ENCODE measurements at regions not wholly inside any gene's neighbourhood (a gene's known extent, or its start where the extent isn't known, plus 50 kb on each side); places are given as distances from the start of the nearest gene placed in this dataset.
"Not testable (repeated sequence)": the region's sequence is repeated elsewhere in the genome, so short reads cannot be mapped to it uniquely, and the experiment has no call there.

DNA sequence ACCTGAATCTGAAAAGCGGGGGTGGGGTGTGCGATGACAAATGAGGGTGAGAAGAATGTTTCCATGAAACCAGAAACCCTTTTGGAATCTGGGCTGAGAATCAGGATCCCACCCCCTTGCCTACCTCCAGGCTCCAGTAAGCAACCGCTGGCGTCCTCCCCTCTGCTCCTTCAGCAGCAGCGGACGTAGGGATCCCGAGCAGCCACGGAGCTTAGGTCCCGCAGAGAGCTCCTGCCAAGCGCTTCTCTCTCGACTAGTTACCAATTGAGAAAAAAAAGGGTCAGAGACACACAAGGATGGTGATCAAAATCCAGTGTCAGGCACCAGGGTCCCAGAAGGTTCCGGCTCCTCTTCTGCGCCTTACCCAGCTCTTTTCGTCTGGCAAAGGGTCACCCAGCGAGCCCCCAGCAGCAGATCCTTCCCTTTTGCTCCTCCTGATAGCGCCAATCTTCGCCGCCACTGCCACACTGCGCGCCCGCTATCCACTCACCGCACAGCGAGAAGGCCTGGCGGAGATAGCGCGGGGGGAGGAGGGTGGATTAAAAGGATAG, 733.5 kb downstream of the ZWINT start:
- Histone ChIP-seq H3K9ac (ENCODE audit: low read length in 3 of 3) (peak overlapping the region in 1 of 3 donors; percentile 49), H3K4me3 (ENCODE audit: low read length in 3 of 3) (peak overlapping the region in 2 of 3 donors; percentile 41 to 68), H3K36me3 (ENCODE audit: control insufficient read depth in 2 of 3, insufficient read depth in 3 of 3, low read length in 3 of 3) (no peaks in the 10 kb centered on the region), H3K27ac (ENCODE audit: low read depth in 2 of 2, low read length in 2 of 2) (no peak overlapping the region), H3K4me1 (ENCODE audit: control insufficient read depth in 2 of 3, insufficient read depth in 2 of 3, low read depth in 1 of 3, low read length in 3 of 3) (peaks cover 0 to 5% (median 0%) of the 10 kb centered on the region in 3 donors), H3K9me3 (ENCODE audit: control insufficient read depth in 2 of 3, insufficient read depth in 1 of 3, low read length in 3 of 3) (no peaks in the 10 kb centered on the region), H3K27me3 (ENCODE audit: control insufficient read depth, insufficient read depth, low read length) (no peaks in the 10 kb centered on the region)
- DNase-seq (peak; percentile 50 to 78 (median 66)), FAIRE-seq (no peak)
- intact Hi-C loops (cut with DNase I), result no loop called here
- TF ChIP-seq, protein P1, sequence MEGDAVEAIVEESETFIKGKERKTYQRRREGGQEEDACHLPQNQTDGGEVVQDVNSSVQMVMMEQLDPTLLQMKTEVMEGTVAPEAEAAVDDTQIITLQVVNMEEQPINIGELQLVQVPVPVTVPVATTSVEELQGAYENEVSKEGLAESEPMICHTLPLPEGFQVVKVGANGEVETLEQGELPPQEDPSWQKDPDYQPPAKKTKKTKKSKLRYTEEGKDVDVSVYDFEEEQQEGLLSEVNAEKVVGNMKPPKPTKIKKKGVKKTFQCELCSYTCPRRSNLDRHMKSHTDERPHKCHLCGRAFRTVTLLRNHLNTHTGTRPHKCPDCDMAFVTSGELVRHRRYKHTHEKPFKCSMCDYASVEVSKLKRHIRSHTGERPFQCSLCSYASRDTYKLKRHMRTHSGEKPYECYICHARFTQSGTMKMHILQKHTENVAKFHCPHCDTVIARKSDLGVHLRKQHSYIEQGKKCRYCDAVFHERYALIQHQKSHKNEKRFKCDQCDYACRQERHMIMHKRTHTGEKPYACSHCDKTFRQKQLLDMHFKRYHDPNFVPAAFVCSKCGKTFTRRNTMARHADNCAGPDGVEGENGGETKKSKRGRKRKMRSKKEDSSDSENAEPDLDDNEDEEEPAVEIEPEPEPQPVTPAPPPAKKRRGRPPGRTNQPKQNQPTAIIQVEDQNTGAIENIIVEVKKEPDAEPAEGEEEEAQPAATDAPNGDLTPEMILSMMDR (IDR thresholded peaks at IDR 0.05; ENCODE audit: borderline replicate concordance, extremely low read depth, insufficient read depth), result no peak

DNA sequence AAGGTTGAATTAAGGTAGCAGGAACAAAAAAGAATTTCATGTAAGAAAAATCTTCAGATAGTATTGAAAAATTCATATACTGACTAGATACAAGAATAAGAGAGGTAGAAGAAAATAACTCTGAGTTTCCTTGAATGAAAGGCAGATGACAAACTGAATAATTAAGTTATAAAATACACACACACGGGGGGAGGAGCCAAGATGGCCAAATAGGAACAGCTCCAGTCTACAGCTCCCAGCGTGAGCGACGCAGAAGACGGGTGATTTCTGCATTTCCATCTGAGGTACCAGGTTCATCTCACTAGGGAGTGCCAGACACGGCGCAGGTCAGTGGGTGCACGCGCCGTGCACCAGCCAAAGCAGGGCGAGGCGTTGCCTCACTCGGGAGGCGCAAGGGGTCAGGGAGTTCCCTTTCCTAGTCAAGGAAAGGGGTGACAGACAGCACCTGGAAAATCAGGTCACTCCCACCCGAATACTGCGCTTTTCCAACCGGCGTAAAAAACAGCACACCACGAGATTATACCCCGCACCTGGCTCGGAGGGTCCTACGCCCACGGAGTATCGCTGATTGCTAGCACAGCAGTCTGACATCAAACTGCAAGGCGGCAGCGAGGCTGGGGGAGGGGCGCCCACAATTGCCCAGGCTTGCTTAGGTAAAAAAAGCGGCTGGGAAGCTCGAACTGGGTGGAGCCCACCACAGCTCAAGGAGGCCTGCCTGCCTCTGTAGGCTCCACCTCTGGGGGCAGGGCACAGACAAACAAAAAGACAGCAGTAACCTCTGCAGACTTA, 759.2 kb downstream of the ZWINT start:
- H3K36me3 ChIP-seq (ENCODE audit: control insufficient read depth in 2 of 3, insufficient read depth in 3 of 3, low read length in 3 of 3); FAIRE-seq; H3K9ac ChIP-seq (ENCODE audit: low read length in 3 of 3); H3K27ac ChIP-seq (ENCODE audit: low read depth in 2 of 2, low read length in 2 of 2); H3K27me3 ChIP-seq (ENCODE audit: control insufficient read depth, insufficient read depth, low read length); intact Hi-C loops (cut with DNase I); H3K9me3 ChIP-seq (ENCODE audit: control insufficient read depth in 2 of 3, insufficient read depth in 1 of 3, low read length in 3 of 3); H3K4me1 ChIP-seq (ENCODE audit: control insufficient read depth in 2 of 3, insufficient read depth in 2 of 3, low read depth in 1 of 3, low read length in 3 of 3): not testable (repeated sequence)
- H3K4me3 ChIP-seq (ENCODE audit: low read length in 3 of 3), result peak overlapping the region in 1 of 3 donors; percentile 39
- peak in 1 of 5 donors; percentile 36 for DNase-seq

DNA sequence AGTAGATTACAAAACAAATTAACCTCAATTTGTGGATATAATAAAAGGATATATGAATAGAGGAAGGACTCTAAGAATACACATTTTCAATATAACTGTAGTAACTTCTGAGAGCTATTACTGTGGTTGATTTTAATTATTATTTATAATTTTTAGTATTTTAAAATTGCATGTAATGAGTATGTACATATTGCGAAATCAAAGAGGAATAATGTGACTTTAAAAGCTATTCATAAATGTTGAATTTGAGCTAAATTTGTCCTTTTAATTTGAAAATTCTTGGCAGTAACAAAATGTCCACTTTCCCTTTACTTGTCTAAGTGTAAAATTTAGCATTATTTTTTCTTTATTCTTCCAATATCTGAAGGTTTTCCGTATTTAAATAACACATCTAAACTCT, 750.6 kb upstream of the PCDH15 start:
- no peak overlapping the region for H3K4me3 ChIP-seq (ENCODE audit: low read length in 3 of 3)
- H3K9ac ChIP-seq (ENCODE audit: low read length in 3 of 3), result no peak overlapping the region
- no peak for DNase-seq
- H3K36me3 ChIP-seq (ENCODE audit: control insufficient read depth in 2 of 3, insufficient read depth in 3 of 3, low read length in 3 of 3), result no peaks in the 10 kb centered on the region
- TF ChIP-seq, protein P1 (IDR thresholded peaks at IDR 0.05; ENCODE audit: borderline replicate concordance, extremely low read depth, insufficient read depth), result no peak
- no peaks in the 10 kb centered on the region for H3K9me3 ChIP-seq (ENCODE audit: control insufficient read depth in 2 of 3, insufficient read depth in 1 of 3, low read length in 3 of 3)
- intact Hi-C loops (cut with DNase I), result no loop called here
- no peaks in the 10 kb centered on the region for H3K4me1 ChIP-seq (ENCODE audit: control insufficient read depth in 2 of 3, insufficient read depth in 2 of 3, low read depth in 1 of 3, low read length in 3 of 3)
- H3K27me3 ChIP-seq (ENCODE audit: control insufficient read depth, insufficient read depth, low read length), result no peaks in the 10 kb centered on the region
- no peak overlapping the region for H3K27ac ChIP-seq (ENCODE audit: low read depth in 2 of 2, low read length in 2 of 2)
- FAIRE-seq, result no peak

DNA sequence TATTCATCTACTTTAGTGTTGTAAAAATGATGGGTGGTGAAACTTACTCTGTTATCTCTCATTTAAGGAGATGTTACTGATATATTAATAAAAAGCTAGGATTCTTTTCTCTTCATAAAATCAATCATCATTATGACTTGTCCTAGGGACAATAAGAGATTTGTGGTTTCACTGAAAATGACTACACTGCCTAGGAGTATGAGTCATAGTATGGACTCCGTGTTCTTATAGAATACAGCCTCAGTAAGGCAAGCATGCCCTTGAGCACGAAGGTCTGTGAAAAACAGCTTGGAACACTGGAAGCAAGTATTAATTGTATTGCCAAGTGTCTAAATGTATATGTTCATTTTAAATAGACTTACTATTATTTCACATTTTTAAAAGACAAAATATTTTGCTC, 749.2 kb upstream of the PCDH15 start:
- intact Hi-C loops (cut with DNase I), result no loop called here
- H3K9me3 ChIP-seq (ENCODE audit: control insufficient read depth in 2 of 3, insufficient read depth in 1 of 3, low read length in 3 of 3), result no peaks in the 10 kb centered on the region
- H3K4me1 ChIP-seq (ENCODE audit: control insufficient read depth in 2 of 3, insufficient read depth in 2 of 3, low read depth in 1 of 3, low read length in 3 of 3), result no peaks in the 10 kb centered on the region
- TF ChIP-seq, protein P1 (IDR thresholded peaks at IDR 0.05; ENCODE audit: borderline replicate concordance, extremely low read depth, insufficient read depth), result no peak
- no peak overlapping the region for H3K4me3 ChIP-seq (ENCODE audit: low read length in 3 of 3)
- no peak overlapping the region for H3K9ac ChIP-seq (ENCODE audit: low read length in 3 of 3)
- DNase-seq (no peak), FAIRE-seq (no peak)
- no peaks in the 10 kb centered on the region for H3K27me3 ChIP-seq (ENCODE audit: control insufficient read depth, insufficient read depth, low read length)
- H3K27ac ChIP-seq (ENCODE audit: low read depth in 2 of 2, low read length in 2 of 2), result no peak overlapping the region
- no peaks in the 10 kb centered on the region for H3K36me3 ChIP-seq (ENCODE audit: control insufficient read depth in 2 of 3, insufficient read depth in 3 of 3, low read length in 3 of 3)

DNA sequence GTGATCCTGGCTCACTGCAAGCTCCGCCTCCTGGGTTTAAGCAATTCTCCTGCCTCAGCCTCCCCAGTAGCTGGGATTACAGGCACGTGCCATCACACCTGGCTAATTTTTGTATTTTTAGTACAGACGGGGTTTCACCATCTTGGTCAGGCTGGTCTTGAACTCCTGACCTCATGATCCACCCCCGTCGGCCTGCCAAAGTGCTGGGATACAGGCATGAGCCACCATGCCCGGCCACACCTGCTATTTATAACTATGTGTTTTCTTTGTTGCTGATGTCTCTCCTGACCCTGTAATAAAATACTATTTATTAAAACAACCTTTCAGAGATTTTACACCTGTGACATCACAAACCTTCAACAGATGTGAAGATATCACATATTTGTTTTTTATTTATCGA, 736.5 kb upstream of the PCDH15 start:
- H3K27ac ChIP-seq (ENCODE audit: low read depth in 2 of 2, low read length in 2 of 2); intact Hi-C loops (cut with DNase I); H3K9ac ChIP-seq (ENCODE audit: low read length in 3 of 3); H3K4me1 ChIP-seq (ENCODE audit: control insufficient read depth in 2 of 3, insufficient read depth in 2 of 3, low read depth in 1 of 3, low read length in 3 of 3); H3K36me3 ChIP-seq (ENCODE audit: control insufficient read depth in 2 of 3, insufficient read depth in 3 of 3, low read length in 3 of 3); FAIRE-seq; DNase-seq; H3K27me3 ChIP-seq (ENCODE audit: control insufficient read depth, insufficient read depth, low read length); H3K4me3 ChIP-seq (ENCODE audit: low read length in 3 of 3); H3K9me3 ChIP-seq (ENCODE audit: control insufficient read depth in 2 of 3, insufficient read depth in 1 of 3, low read length in 3 of 3): not testable (repeated sequence)

All from kidney (tissue), 13 donors.